Caco-2 (cell line): ENCODE measurements at regions not wholly inside any gene's neighbourhood (a gene's known extent, or its start where the extent isn't known, plus 50 kb on each side); places are given as distances from the start of the nearest gene placed in this dataset.
"Not testable (repeated sequence)": the region's sequence is repeated elsewhere in the genome, so short reads cannot be mapped to it uniquely, and the experiment has no call there.

ENCODE experiments used
- BruUV-seq: library from RNA; stranded (reverse); fragments of 400-500 nt; replicated peaks from 2 replicates; lab custom pipeline; 2021; lab: Mats Ljungman, UMichigan
- CTCF ChIA-PET: fragments of 300-600 bp; sonication (Branson Sonifier 250); formaldehyde crosslinking; loops from one replicate; lab custom pipeline; 2022; ENCODE audit warnings: antibody characterized with exemption; lab: Charles Lee
- POLR2A ChIA-PET: fragments of 300-600 bp; sonication (Branson Sonifier 250); formaldehyde crosslinking; loops from one replicate; lab custom pipeline; 2022; ENCODE audit warnings: antibody characterized with exemption; lab: Charles Lee
- DNase-seq, 2 experiments: peaks; one replicate each; pipeline versions ENCODE4 v3.0.0 to v3.0.0-alpha.2; 2020 to 2022
- H3K27me3 ChIP-seq: replicated peaks from 2 replicates; pipeline ENCODE4 v1.6.0; 2011; ENCODE audit warnings: low read length; ENCODE audit not compliant: control insufficient read depth, insufficient read depth
- H3K36me3 ChIP-seq: 2 replicates; pipeline ENCODE4 v1.5.1; 2011; ENCODE audit warnings: low read length; ENCODE audit not compliant: control insufficient read depth, insufficient read depth
- H3K4me1 ChIP-seq: fragments of 250-450 bp; sonication (Bioruptor Pico); 2 replicates; pipeline ENCODE4 v1.5.1; 2020; ENCODE audit warnings: mild to moderate bottlenecking
- H3K4me3 ChIP-seq: 2 replicates; pipeline ENCODE4 v1.5.1; 2011; ENCODE audit warnings: low read depth, mild to moderate bottlenecking, control low read depth, low read length
- H3K9me3 ChIP-seq: fragments of 250-450 bp; sonication (Bioruptor Pico); 2 replicates; pipeline ENCODE4 v1.5.1; 2020; ENCODE audit warnings: mild to moderate bottlenecking, moderate library complexity
- H3K27ac Mint-ChIP-seq: one replicate; pipeline ENCODE4 v1.8.0; 2022; ENCODE audit warnings: mixed read lengths; ENCODE audit not compliant: unreplicated experiment
- H3K27me3 Mint-ChIP-seq: one replicate; pipeline ENCODE4 v1.8.0; 2022; ENCODE audit warnings: mixed read lengths; ENCODE audit not compliant: insufficient read depth, unreplicated experiment
- H3K36me3 Mint-ChIP-seq: one replicate; pipeline ENCODE4 v1.8.0; 2022; ENCODE audit warnings: mild to moderate bottlenecking, mixed read lengths; ENCODE audit not compliant: insufficient read depth, unreplicated experiment
- H3K4me1 Mint-ChIP-seq: one replicate; pipeline ENCODE4 v1.8.0; 2022; ENCODE audit warnings: low read depth, mixed read lengths; ENCODE audit not compliant: unreplicated experiment
- H3K4me3 Mint-ChIP-seq: one replicate; pipeline ENCODE4 v1.8.0; 2022; ENCODE audit warnings: mild to moderate bottlenecking, moderate library complexity, mixed read lengths; ENCODE audit not compliant: unreplicated experiment
- H3K9me3 Mint-ChIP-seq: one replicate; pipeline ENCODE4 v1.8.0; 2022; ENCODE audit warnings: mixed read lengths; ENCODE audit not compliant: unreplicated experiment
- intact Hi-C: fragments of 100-400 bp; cut with micrococcal nuclease; formaldehyde crosslinking; loops from one replicate; pipeline ENCODE4 v1.10.0; 2022; ENCODE audit not compliant: unreplicated experiment
- TF ChIP-seq, protein P1 (sequence below), 2 experiments: fragments of 200-600 bp in 1 of 2; IDR thresholded peaks; 1 replicate in 1 of 2; 2 replicates in 1 of 2; pipeline versions ENCODE4 v1.5.1 to v1.8.0; 2011 to 2022; ENCODE audit warnings: antibody characterized with exemption in 1 of 2, control low read depth in 1 of 2, inconsistent platforms in 1 of 2, low read depth in 1 of 2, low read length in 1 of 2, mild to moderate bottlenecking in 1 of 2, moderate library complexity in 1 of 2; ENCODE audit not compliant: insufficient read depth in 1 of 2, severe bottlenecking in 1 of 2, unreplicated experiment in 1 of 2

DNA sequence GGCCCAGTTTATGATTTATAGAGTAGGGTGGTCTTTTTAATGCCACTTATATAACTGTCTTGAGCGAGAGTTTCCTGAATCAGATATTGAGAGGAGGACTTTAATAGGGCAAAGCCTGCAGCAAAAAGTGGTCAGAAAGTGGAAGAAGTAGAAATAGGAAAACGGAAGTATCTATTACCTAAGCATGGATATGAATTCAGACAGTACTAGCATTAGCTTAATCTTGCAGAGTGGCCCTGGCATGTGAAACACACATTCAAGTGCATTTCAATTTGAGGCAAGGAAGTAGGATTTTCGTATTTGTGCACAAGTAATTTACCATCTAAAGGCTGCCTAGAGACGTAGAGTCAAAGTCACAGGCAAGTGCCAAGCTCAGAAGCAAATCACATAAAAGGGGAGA, 622.3 kb downstream of the DIPK2A start:
- H3K36me3 Mint-ChIP-seq: no peaks in the 10 kb centered on the region
- H3K27ac Mint-ChIP-seq: no peak overlapping the region
- H3K4me3 Mint-ChIP-seq: no peak overlapping the region
- H3K9me3 Mint-ChIP-seq: peaks cover 9% of the 10 kb centered on the region
- Histone ChIP-seq H3K27me3 (no peaks in the 10 kb centered on the region), H3K36me3 (no peaks in the 10 kb centered on the region), H3K4me3 (no peak overlapping the region), H3K9me3 (peaks cover 13% of the 10 kb centered on the region), H3K4me1 (peaks cover 10% of the 10 kb centered on the region)
- DNase-seq: no peak
- CTCF ChIA-PET: no interaction called here
- H3K4me1 Mint-ChIP-seq: no peaks in the 10 kb centered on the region
- intact Hi-C loops: no loop called here
- BruUV-seq: no TSS peak
- POLR2A ChIA-PET: no interaction called here
- H3K27me3 Mint-ChIP-seq: no peaks in the 10 kb centered on the region
- TF ChIP-seq, protein P1, sequence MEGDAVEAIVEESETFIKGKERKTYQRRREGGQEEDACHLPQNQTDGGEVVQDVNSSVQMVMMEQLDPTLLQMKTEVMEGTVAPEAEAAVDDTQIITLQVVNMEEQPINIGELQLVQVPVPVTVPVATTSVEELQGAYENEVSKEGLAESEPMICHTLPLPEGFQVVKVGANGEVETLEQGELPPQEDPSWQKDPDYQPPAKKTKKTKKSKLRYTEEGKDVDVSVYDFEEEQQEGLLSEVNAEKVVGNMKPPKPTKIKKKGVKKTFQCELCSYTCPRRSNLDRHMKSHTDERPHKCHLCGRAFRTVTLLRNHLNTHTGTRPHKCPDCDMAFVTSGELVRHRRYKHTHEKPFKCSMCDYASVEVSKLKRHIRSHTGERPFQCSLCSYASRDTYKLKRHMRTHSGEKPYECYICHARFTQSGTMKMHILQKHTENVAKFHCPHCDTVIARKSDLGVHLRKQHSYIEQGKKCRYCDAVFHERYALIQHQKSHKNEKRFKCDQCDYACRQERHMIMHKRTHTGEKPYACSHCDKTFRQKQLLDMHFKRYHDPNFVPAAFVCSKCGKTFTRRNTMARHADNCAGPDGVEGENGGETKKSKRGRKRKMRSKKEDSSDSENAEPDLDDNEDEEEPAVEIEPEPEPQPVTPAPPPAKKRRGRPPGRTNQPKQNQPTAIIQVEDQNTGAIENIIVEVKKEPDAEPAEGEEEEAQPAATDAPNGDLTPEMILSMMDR (IDR thresholded peaks at IDR 0.05; ENCODE audit: insufficient read depth in 1 of 2, low read depth in 1 of 2, low read length in 1 of 2, severe bottlenecking in 1 of 2, unreplicated experiment in 1 of 2): no peak

DNA sequence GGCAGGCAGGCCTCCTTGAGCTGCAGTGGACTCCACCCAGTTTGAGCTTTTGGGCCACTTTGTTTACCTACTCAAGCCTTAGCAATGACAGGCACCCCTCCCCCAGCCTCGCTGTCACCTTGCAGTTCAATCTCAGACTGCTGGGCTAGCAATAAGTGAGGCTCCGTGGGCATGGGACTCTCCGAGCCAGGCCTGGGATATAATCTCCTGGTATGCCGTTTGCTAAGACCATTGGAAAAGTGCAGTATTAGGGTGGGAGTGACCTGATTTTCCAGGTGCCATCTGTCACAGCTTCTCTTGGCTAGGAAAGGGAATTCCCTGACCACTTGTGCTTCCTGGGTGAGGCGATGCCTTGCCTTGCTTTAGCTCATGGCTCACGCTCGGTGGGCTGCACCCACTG, 648.6 kb downstream of the DIPK2A start:
- DNase-seq, H3K4me1 Mint-ChIP-seq, H3K36me3 Mint-ChIP-seq, H3K4me3 Mint-ChIP-seq, POLR2A ChIA-PET, H3K9me3 ChIP-seq, H3K27ac Mint-ChIP-seq, CTCF ChIA-PET, intact Hi-C loops, BruUV-seq, H3K4me3 ChIP-seq, H3K4me1 ChIP-seq, H3K27me3 ChIP-seq, H3K36me3 ChIP-seq, H3K27me3 Mint-ChIP-seq: not testable (repeated sequence)
- peaks cover 28% of the 10 kb centered on the region for H3K9me3 Mint-ChIP-seq

DNA sequence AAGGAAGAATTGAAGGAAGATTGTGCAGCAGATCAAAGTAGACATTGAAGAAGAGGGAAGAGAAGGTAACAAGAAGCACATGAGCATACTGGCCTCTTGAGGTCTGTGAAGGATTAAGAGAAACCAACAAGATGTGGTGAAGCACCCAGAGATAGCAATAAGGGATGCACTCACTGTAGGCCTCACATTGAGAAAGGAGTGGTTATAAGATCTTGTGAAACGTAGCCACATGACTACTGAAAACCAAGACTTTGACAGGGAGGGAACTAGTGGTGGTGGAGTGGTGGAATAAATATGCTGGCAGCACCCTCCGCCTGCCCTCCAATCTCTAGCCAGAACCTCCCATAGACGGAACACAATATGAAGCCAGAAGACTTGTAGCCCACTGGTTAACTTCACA, 651.2 kb downstream of the DIPK2A start:
- peaks cover 18% of the 10 kb centered on the region for H3K9me3 Mint-ChIP-seq
- no peak overlapping the region for H3K4me3 Mint-ChIP-seq
- no peak for DNase-seq
- no peaks in the 10 kb centered on the region for H3K4me1 ChIP-seq
- intact Hi-C loops: no loop called here
- no peak overlapping the region for H3K4me3 ChIP-seq
- H3K27ac Mint-ChIP-seq: no peak overlapping the region
- H3K36me3 Mint-ChIP-seq: no peaks in the 10 kb centered on the region
- peaks cover 6% of the 10 kb centered on the region for H3K4me1 Mint-ChIP-seq
- TF ChIP-seq, protein P1 (IDR thresholded peaks at IDR 0.05; ENCODE audit: insufficient read depth in 1 of 2, low read depth in 1 of 2, low read length in 1 of 2, severe bottlenecking in 1 of 2, unreplicated experiment in 1 of 2): no peak
- H3K36me3 ChIP-seq: no peaks in the 10 kb centered on the region
- H3K27me3 Mint-ChIP-seq: no peaks in the 10 kb centered on the region
- no TSS peak for BruUV-seq
- H3K9me3 ChIP-seq: no peaks in the 10 kb centered on the region
- no peaks in the 10 kb centered on the region for H3K27me3 ChIP-seq
- ChIA-PET CTCF (no interaction called here), POLR2A (no interaction called here)

DNA sequence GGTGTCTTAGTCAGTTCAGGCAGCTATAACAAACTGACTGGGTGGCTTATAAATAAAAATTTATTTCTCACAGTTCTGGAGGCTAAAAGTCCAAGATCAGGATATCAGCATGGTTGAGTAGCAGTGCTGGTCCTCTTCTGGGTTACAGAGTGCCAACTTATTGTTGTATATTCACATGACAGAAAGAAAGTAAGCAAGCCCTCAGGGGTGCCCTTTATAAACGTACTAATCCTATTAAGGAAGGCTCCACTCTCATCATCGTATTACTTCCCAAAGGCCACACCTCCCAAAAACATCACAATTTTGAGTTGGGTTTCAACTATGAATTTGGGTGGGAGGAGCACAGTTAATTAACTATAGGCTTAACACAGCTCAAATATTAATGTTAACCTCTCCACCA, 653.0 kb downstream of the DIPK2A start:
- Mint-ChIP-seq H3K36me3 (no peaks in the 10 kb centered on the region), H3K27me3 (no peaks in the 10 kb centered on the region), H3K27ac (no peak overlapping the region), H3K9me3 (peaks cover under 1% of the 10 kb centered on the region), H3K4me3 (no peak overlapping the region), H3K4me1 (peaks cover 6% of the 10 kb centered on the region)
- no peak for DNase-seq
- BruUV-seq: no TSS peak
- Histone ChIP-seq H3K4me1 (no peaks in the 10 kb centered on the region), H3K4me3 (no peak overlapping the region), H3K27me3 (no peaks in the 10 kb centered on the region), H3K9me3 (no peaks in the 10 kb centered on the region), H3K36me3 (no peaks in the 10 kb centered on the region)
- intact Hi-C loops: no loop called here
- TF ChIP-seq, protein P1 (IDR thresholded peaks at IDR 0.05; ENCODE audit: insufficient read depth in 1 of 2, low read depth in 1 of 2, low read length in 1 of 2, severe bottlenecking in 1 of 2, unreplicated experiment in 1 of 2): no peak
- ChIA-PET POLR2A (no interaction called here), CTCF (no interaction called here)
